ENCODE measurements at regions not wholly inside any gene's neighbourhood (a gene's known extent, or its start where the extent isn't known, plus 50 kb on each side); places are given as distances from the start of the nearest gene placed in this dataset.

DNA sequence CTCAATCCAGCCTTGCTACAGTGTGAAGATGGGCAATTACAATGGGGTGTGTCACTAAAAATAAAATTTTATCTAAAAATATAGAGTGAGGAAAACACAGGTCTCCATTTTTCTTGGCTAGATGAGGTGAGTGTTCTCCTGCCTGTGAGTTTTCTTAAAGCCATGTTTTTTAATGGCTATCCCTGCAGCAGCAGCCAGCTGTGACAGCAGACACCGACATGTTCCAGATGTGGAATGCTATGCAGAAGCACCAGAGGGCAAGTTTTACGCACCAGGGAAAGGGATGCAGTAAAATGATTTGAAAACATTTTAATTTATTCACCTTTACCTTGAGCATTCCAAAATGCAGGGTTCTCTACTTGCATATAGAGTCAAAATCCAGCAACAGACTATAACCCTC lies 577.0 kb upstream of the STXBP6 start:
- TF ChIP-seq ZXDC (CRISPR knock-in tag; IDR thresholded peaks at IDR 0.05): no peak
- TF ChIP-seq SOX5 (CRISPR knock-in tag; IDR thresholded peaks at IDR 0.05; ENCODE audit: borderline replicate concordance): no peak
- TF ChIP-seq CTCF (CRISPR knock-in tag; IDR thresholded peaks at IDR 0.05): no peak
- TF ChIP-seq ZNF747 (CRISPR knock-in tag; IDR thresholded peaks at IDR 0.05; ENCODE audit: borderline replicate concordance): no peak
- no peak for TF ChIP-seq JUNB (CRISPR knock-in tag; IDR thresholded peaks at IDR 0.05; ENCODE audit: borderline replicate concordance)
- TF ChIP-seq, protein P1, sequence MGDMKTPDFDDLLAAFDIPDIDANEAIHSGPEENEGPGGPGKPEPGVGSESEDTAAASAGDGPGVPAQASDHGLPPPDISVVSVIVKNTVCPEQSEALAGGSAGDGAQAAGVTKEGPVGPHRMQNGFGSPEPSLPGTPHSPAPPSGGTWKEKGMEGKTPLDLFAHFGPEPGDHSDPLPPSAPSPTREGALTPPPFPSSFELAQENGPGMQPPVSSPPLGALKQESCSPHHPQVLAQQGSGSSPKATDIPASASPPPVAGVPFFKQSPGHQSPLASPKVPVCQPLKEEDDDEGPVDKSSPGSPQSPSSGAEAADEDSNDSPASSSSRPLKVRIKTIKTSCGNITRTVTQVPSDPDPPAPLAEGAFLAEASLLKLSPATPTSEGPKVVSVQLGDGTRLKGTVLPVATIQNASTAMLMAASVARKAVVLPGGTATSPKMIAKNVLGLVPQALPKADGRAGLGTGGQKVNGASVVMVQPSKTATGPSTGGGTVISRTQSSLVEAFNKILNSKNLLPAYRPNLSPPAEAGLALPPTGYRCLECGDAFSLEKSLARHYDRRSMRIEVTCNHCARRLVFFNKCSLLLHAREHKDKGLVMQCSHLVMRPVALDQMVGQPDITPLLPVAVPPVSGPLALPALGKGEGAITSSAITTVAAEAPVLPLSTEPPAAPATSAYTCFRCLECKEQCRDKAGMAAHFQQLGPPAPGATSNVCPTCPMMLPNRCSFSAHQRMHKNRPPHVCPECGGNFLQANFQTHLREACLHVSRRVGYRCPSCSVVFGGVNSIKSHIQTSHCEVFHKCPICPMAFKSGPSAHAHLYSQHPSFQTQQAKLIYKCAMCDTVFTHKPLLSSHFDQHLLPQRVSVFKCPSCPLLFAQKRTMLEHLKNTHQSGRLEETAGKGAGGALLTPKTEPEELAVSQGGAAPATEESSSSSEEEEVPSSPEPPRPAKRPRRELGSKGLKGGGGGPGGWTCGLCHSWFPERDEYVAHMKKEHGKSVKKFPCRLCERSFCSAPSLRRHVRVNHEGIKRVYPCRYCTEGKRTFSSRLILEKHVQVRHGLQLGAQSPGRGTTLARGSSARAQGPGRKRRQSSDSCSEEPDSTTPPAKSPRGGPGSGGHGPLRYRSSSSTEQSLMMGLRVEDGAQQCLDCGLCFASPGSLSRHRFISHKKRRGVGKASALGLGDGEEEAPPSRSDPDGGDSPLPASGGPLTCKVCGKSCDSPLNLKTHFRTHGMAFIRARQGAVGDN (CRISPR knock-in tag; IDR thresholded peaks at IDR 0.05): no peak
- TF ChIP-seq TARDBP (CRISPR knock-in tag; IDR thresholded peaks at IDR 0.05): no peak

Measured in HepG2 (cell line).